AG10803 (cell line): ENCODE measurements at regions not wholly inside any gene's neighbourhood (a gene's known extent, or its start where the extent isn't known, plus 50 kb on each side); places are given as distances from the start of the nearest gene placed in this dataset.

Source experiments
- DNase-seq: peaks from one replicate; pipeline ENCODE4 v3.0.0; 2010; ENCODE audit warnings: low read depth
- H3K4me3 ChIP-seq: 2 replicates; pipeline ENCODE4 v1.5.1; 2011; ENCODE audit warnings: mild to moderate bottlenecking, low read length, control low read depth
- CTCF ChIP-seq: conservative IDR thresholded peaks from 2 replicates; pipeline ENCODE4 v1.5.1; 2011; ENCODE audit warnings: mild to moderate bottlenecking, low read length, control low read depth, inconsistent platforms

- no peak for TF ChIP-seq CTCF
- no peak overlapping the region for H3K4me3 ChIP-seq
- DNase-seq = no peak
These were observed 732.6 kb downstream of the ROBO2 start for GRCh38 chr3:77772459-77772858.

- no peak overlapping the region for H3K4me3 ChIP-seq
- no peak for TF ChIP-seq CTCF
- DNase-seq = no peak
These were observed 733.2 kb downstream of the ROBO2 start for GRCh38 chr3:77773084-77773483.

GRCh38 chr3:77780278-77780996 is 740.5 kb downstream of the ROBO2 start:
- H3K4me3 ChIP-seq = no peak overlapping the region
- TF ChIP-seq CTCF = no peak
- no peak for DNase-seq

GRCh38 chr3:77786216-77786615 is 746.3 kb downstream of the ROBO2 start:
- no peak for DNase-seq
- H3K4me3 ChIP-seq = no peak overlapping the region
- TF ChIP-seq CTCF = no peak

GRCh38 chr3:77795013-77795412 is 755.1 kb downstream of the ROBO2 start:
- no peak for DNase-seq
- TF ChIP-seq CTCF = no peak
- H3K4me3 ChIP-seq = no peak overlapping the region

- H3K4me3 ChIP-seq = no peak overlapping the region
- DNase-seq = no peak
- TF ChIP-seq CTCF = no peak
These were observed 759.4 kb downstream of the ROBO2 start for GRCh38 chr3:77799278-77799677.

GRCh38 chr3:77800893-77801292 is 761.0 kb downstream of the ROBO2 start:
- no peak overlapping the region for H3K4me3 ChIP-seq
- DNase-seq = no peak
- no peak for TF ChIP-seq CTCF
